Fibroblast of villous mesenchyme (primary cell): ENCODE measurements at regions not wholly inside any gene's neighbourhood (a gene's known extent, or its start where the extent isn't known, plus 50 kb on each side); places are given as distances from the start of the nearest gene placed in this dataset.
A peak's percentile ranks its signal among the peaks of the same experiment; 100 is the strongest.

ENCODE experiments used
- DNase-seq: peaks from one replicate; pipeline ENCODE4 v3.0.0-alpha.2; 2010; ENCODE audit warnings: low read depth
- H3K4me3 ChIP-seq: 2 replicates; pipeline ENCODE4 v1.5.1; 2011; ENCODE audit warnings: low read depth, mild to moderate bottlenecking, low read length
- CTCF ChIP-seq: IDR thresholded peaks from 2 replicates; pipeline ENCODE4 v1.5.1; 2012; ENCODE audit warnings: low read depth, mild to moderate bottlenecking, low read length; ENCODE audit not compliant: insufficient read depth

- no peak for TF ChIP-seq CTCF
These were observed 849.1 kb downstream of the USP25 start for GRCh38 chr21:16578912-16579311.

DNA sequence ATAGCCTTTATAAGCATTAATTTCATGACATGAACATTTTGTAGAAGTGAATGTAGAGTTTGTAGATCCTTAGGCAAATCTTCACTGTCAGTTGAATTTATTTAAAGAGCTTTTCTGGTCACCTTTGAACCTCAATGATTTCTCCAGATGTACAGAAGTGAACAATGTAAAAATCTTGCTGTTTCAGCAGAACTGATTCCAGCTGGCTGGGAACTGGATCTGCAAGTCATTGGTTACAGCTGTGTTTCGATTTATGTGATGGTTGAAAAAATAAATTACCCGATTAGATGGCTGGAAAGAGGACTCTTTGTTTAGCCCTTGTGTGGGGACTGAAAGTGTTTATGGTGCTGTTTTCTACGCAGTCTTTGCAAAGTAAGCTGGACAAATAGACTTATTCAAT, 849.8 kb downstream of the USP25 start:
- H3K4me3 ChIP-seq, result no peak overlapping the region
- no peak for TF ChIP-seq CTCF
- peak; percentile 58 for DNase-seq

More at GRCh38 chr21:16578912-16579311, 849.1 kb downstream of the USP25 start:
- H3K4me3 ChIP-seq, result no peak overlapping the region
- DNase-seq, result no peak

GRCh38 chr21:16580661-16581060, 850.9 kb downstream of the USP25 start:
- no peak for TF ChIP-seq CTCF
- DNase-seq, result no peak
- H3K4me3 ChIP-seq, result no peak overlapping the region

DNA sequence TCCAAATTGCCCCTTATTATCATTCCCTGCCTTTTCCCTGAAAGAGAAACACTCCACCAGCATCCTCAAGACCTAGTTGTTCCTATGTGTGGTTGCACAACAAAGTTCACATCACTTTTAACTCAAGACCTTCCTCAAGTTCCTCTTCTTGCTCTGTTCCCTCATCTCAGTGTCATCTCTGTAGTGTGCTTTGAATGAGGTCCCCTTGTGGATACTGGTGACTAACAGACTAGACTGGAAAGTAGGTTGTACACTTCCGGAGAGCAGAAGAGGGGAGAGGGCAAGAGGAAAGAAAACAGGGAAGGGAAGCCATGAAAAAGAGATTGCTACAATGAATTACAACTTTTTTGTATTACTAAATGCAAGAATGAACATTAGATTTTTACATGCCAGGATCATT, 853.8 kb downstream of the USP25 start:
- DNase-seq, result no peak
- TF ChIP-seq CTCF, result no peak
- H3K4me3 ChIP-seq, result no peak overlapping the region

DNA sequence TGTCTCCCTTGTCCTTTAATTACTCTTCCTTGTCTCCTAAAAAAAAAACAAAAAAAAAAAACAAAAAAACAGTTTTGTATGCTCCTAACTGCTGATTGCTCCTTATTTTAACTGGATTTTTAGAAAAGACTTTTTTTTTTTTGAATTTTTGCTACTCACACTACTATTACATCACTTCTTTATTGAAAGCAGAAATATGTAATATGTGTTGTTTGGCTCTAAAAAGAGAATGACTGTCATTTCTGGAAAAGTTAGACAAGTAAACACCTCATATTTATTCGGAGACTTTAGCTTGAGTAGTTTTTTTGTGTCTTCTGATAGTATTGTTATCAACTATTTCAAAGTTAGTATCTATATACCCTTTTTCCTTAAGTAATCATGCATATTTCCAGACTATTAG, 855.0 kb downstream of the USP25 start:
- no peak for TF ChIP-seq CTCF
- DNase-seq, result no peak
- H3K4me3 ChIP-seq, result no peak overlapping the region

GRCh38 chr21:16585896-16586295, 856.1 kb downstream of the USP25 start:
- TF ChIP-seq CTCF, result no peak
- H3K4me3 ChIP-seq, result no peak overlapping the region
- no peak for DNase-seq

- TF ChIP-seq CTCF, result no peak
- peak; percentile 54 for DNase-seq
- peak overlapping the region; percentile 32 for H3K4me3 ChIP-seq
These were observed 857.4 kb downstream of the USP25 start for GRCh38 chr21:16587141-16587581.
